B cell (primary cell): ENCODE measurements at regions not wholly inside any gene's neighbourhood (a gene's known extent, or its start where the extent isn't known, plus 50 kb on each side); places are given as distances from the start of the nearest gene placed in this dataset.

Experiments used
- EZH2 ChIP-seq: IDR thresholded peaks from 2 replicates; pipeline ENCODE4 v1.6.1; 2012; ENCODE audit warnings: borderline replicate concordance, low read depth, mild to moderate bottlenecking, moderate library complexity, low read length; ENCODE audit not compliant: insufficient read depth, poor library complexity, severe bottlenecking
- TF ChIP-seq, protein P1 (sequence below): fragments of 200-600 bp; IDR thresholded peaks from one replicate; pipeline ENCODE4 v1.8.0; 2022; ENCODE audit warnings: antibody characterized with exemption, mild to moderate bottlenecking

- TF ChIP-seq, protein P1, sequence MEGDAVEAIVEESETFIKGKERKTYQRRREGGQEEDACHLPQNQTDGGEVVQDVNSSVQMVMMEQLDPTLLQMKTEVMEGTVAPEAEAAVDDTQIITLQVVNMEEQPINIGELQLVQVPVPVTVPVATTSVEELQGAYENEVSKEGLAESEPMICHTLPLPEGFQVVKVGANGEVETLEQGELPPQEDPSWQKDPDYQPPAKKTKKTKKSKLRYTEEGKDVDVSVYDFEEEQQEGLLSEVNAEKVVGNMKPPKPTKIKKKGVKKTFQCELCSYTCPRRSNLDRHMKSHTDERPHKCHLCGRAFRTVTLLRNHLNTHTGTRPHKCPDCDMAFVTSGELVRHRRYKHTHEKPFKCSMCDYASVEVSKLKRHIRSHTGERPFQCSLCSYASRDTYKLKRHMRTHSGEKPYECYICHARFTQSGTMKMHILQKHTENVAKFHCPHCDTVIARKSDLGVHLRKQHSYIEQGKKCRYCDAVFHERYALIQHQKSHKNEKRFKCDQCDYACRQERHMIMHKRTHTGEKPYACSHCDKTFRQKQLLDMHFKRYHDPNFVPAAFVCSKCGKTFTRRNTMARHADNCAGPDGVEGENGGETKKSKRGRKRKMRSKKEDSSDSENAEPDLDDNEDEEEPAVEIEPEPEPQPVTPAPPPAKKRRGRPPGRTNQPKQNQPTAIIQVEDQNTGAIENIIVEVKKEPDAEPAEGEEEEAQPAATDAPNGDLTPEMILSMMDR = no peak
- TF ChIP-seq EZH2 = no peak
Observed at GRCh38 chr19:29098091-29098490, 114.9 kb downstream of the UQCRFS1 start.
